ENCODE measurements at regions not wholly inside any gene's neighbourhood (a gene's known extent, or its start where the extent isn't known, plus 50 kb on each side); places are given as distances from the start of the nearest gene placed in this dataset.

DNA sequence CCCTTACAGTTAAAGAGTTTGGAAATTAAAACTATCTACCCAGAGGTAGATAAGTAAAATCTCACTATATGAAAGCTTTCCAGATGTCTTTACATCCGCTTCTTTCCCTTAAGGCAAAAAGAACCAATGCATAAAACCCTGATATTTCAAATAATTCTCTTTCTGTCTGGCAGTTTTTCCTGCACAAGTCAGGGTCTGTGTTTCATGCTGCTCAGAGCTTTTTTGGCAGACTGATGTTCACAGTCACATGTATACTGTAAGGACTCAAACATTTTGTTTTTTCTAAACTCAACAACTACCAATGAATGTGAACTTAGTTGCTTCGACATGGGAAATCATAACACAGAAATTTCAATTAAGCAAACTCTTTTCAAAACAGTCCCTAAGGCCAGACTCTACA, 988.4 kb downstream of the EPHA3 start:
- TF ChIP-seq, protein P1, sequence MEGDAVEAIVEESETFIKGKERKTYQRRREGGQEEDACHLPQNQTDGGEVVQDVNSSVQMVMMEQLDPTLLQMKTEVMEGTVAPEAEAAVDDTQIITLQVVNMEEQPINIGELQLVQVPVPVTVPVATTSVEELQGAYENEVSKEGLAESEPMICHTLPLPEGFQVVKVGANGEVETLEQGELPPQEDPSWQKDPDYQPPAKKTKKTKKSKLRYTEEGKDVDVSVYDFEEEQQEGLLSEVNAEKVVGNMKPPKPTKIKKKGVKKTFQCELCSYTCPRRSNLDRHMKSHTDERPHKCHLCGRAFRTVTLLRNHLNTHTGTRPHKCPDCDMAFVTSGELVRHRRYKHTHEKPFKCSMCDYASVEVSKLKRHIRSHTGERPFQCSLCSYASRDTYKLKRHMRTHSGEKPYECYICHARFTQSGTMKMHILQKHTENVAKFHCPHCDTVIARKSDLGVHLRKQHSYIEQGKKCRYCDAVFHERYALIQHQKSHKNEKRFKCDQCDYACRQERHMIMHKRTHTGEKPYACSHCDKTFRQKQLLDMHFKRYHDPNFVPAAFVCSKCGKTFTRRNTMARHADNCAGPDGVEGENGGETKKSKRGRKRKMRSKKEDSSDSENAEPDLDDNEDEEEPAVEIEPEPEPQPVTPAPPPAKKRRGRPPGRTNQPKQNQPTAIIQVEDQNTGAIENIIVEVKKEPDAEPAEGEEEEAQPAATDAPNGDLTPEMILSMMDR (IDR thresholded peaks at IDR 0.05), result no peak
- no peak for TF ChIP-seq POLR2A (IDR thresholded peaks at IDR 0.05)
